ENCODE measurements at regions not wholly inside any gene's neighbourhood (a gene's known extent, or its start where the extent isn't known, plus 50 kb on each side); places are given as distances from the start of the nearest gene placed in this dataset.

GRCh38 chr7:156560696-156561095, 79.9 kb upstream of the RNF32 start:
- TF ChIP-seq CTCF (IDR thresholded peaks at IDR 0.05): no peak
- no peak for TF ChIP-seq EP300 (IDR thresholded peaks at IDR 0.05)

All from ovary (tissue), 3 donors.